Glutamatergic neuron (in vitro differentiated cells): ENCODE measurements at regions not wholly inside any gene's neighbourhood (a gene's known extent, or its start where the extent isn't known, plus 50 kb on each side); places are given as distances from the start of the nearest gene placed in this dataset.

ENCODE experiments used
- DNase-seq: peaks from one replicate; pipeline ENCODE4 v3.0.0; 2022
- H3K27ac Mint-ChIP-seq: one replicate; pipeline ENCODE4 v1.8.0; 2020; ENCODE audit warnings: mild to moderate bottlenecking, mixed read lengths, inconsistent platforms; ENCODE audit not compliant: unreplicated experiment
- H3K27me3 Mint-ChIP-seq: one replicate; pipeline ENCODE4 v1.8.0; 2020; ENCODE audit warnings: mild to moderate bottlenecking, moderate library complexity, mixed read lengths, inconsistent platforms; ENCODE audit not compliant: unreplicated experiment
- H3K36me3 Mint-ChIP-seq: one replicate; pipeline ENCODE4 v1.8.0; 2020; ENCODE audit warnings: mild to moderate bottlenecking, mixed read lengths, inconsistent platforms; ENCODE audit not compliant: unreplicated experiment
- H3K4me1 Mint-ChIP-seq: one replicate; pipeline ENCODE4 v1.8.0; 2020; ENCODE audit warnings: mild to moderate bottlenecking, low read depth, mixed read lengths, inconsistent platforms; ENCODE audit not compliant: unreplicated experiment
- H3K4me3 Mint-ChIP-seq: one replicate; pipeline ENCODE4 v1.8.0; 2020; ENCODE audit warnings: mild to moderate bottlenecking, mixed read lengths, inconsistent platforms; ENCODE audit not compliant: unreplicated experiment
- H3K9me3 Mint-ChIP-seq: one replicate; pipeline ENCODE4 v1.8.0; 2020; ENCODE audit warnings: mild to moderate bottlenecking, moderate library complexity, mixed read lengths, inconsistent platforms; ENCODE audit not compliant: unreplicated experiment
- TF ChIP-seq, protein P1 (sequence below): fragments of 200-600 bp; sonication (generic); IDR thresholded peaks from one replicate; pipeline ENCODE4 v1.5.0; 2021; ENCODE audit not compliant: partially characterized antibody, unreplicated experiment

- Mint-ChIP-seq H3K27ac (no peak overlapping the region), H3K36me3 (no peaks in the 10 kb centered on the region), H3K9me3 (no peaks in the 10 kb centered on the region), H3K27me3 (peaks cover 4% of the 10 kb centered on the region), H3K4me1 (peaks cover under 1% of the 10 kb centered on the region), H3K4me3 (no peak overlapping the region)
- no peak for DNase-seq
- TF ChIP-seq, protein P1, sequence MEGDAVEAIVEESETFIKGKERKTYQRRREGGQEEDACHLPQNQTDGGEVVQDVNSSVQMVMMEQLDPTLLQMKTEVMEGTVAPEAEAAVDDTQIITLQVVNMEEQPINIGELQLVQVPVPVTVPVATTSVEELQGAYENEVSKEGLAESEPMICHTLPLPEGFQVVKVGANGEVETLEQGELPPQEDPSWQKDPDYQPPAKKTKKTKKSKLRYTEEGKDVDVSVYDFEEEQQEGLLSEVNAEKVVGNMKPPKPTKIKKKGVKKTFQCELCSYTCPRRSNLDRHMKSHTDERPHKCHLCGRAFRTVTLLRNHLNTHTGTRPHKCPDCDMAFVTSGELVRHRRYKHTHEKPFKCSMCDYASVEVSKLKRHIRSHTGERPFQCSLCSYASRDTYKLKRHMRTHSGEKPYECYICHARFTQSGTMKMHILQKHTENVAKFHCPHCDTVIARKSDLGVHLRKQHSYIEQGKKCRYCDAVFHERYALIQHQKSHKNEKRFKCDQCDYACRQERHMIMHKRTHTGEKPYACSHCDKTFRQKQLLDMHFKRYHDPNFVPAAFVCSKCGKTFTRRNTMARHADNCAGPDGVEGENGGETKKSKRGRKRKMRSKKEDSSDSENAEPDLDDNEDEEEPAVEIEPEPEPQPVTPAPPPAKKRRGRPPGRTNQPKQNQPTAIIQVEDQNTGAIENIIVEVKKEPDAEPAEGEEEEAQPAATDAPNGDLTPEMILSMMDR, result no peak
Measured at GRCh38 chr18:78764544-78764943, 215.1 kb upstream of the SALL3 start.

GRCh38 chr18:78765142-78765541 is 214.5 kb upstream of the SALL3 start:
- Mint-ChIP-seq H3K4me3 (no peak overlapping the region), H3K4me1 (peaks cover 5% of the 10 kb centered on the region), H3K27ac (no peak overlapping the region), H3K36me3 (no peaks in the 10 kb centered on the region), H3K9me3 (no peaks in the 10 kb centered on the region), H3K27me3 (peaks cover 5% of the 10 kb centered on the region)
- no peak for DNase-seq
- TF ChIP-seq, protein P1, result no peak

- TF ChIP-seq, protein P1, result no peak
- Mint-ChIP-seq H3K27me3 (peaks cover 5% of the 10 kb centered on the region), H3K36me3 (no peaks in the 10 kb centered on the region), H3K9me3 (no peaks in the 10 kb centered on the region), H3K27ac (no peak overlapping the region), H3K4me1 (peaks cover 5% of the 10 kb centered on the region), H3K4me3 (no peak overlapping the region)
- DNase-seq, result no peak
Measured at GRCh38 chr18:78765637-78766281, 213.9 kb upstream of the SALL3 start.

DNA sequence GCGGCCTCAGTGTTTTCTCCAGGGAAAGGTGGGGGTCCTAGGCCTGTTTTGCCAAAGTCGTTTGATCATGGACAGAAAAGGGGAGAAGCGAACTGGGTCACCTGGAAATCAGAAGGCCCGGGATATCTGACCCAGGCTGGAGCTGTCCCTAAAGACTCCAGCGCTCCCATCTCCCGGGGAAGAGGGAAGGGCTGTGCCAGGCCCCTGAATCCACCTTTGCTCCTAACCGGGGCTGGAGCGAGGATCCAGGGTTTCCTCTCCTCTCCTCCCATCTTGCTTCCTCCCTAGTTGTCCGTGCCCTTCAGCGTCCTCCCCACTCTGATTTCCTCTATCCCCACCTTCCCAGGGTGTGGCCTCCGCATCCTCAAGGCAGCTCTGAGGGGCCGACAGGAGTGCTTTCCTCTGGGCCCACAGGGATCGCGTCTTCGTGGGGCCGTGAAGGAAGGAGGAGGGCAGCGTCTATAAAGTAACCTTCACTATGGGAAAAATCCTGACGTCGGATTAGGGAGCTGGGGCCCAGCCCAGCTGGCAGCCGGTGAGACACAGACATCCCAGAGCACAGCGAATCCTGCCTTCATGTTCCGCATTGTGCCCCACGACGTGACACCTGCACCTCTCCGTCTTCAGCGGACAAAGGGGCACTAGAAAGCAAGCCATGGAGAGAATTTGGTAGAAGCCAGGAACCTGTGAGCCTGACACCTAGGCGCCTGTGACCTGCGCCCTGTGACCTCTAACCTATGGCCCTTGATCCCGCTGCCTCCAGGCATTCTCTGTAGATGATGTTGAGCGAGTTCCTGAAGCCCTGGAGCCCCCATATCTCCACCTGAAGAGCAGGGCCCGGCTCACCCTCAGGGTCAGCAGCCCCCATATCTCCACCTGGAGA is 212.7 kb upstream of the SALL3 start:
- Mint-ChIP-seq H3K9me3 (no peaks in the 10 kb centered on the region), H3K4me1 (peaks cover 5% of the 10 kb centered on the region), H3K36me3 (no peaks in the 10 kb centered on the region), H3K27me3 (peaks cover 6% of the 10 kb centered on the region), H3K27ac (no peak overlapping the region), H3K4me3 (no peak overlapping the region)
- DNase-seq, result no peak
- TF ChIP-seq, protein P1, result no peak

DNA sequence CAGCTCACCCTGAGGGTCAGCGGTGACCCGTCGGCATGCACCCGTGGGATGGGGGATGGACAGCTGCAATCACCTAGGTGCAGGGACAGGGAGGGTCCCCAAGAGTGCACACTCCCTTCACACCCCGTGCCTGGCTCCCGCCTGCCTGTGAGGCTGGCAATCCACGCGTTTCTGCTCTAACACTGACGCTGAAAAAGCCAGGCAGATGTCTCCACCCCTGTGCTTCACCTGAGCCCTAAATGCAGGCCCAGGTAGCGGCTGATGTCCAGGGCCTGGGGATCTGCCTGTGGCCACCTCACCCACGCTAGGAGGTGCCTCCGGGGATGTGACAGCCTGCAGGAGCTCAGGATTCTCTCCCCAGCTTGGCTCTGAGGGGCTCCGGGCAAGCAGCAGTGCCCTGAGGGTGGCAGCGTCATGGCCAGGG is 212.0 kb upstream of the SALL3 start:
- TF ChIP-seq, protein P1, result no peak
- Mint-ChIP-seq H3K9me3 (no peaks in the 10 kb centered on the region), H3K4me1 (peaks cover 8% of the 10 kb centered on the region), H3K4me3 (no peak overlapping the region), H3K27ac (no peak overlapping the region), H3K27me3 (peaks cover 9% of the 10 kb centered on the region), H3K36me3 (no peaks in the 10 kb centered on the region)
- DNase-seq, result no peak
